MM.1S (cell line): ENCODE measurements at regions not wholly inside any gene's neighbourhood (a gene's known extent, or its start where the extent isn't known, plus 50 kb on each side); places are given as distances from the start of the nearest gene placed in this dataset.

Source experiments
- DNase-seq: peaks from one replicate; pipeline ENCODE4 v3.0.0-alpha.2; 2015
- H2AFZ ChIP-seq: fragments of 300-600 bp; sonication (generic); 2 replicates; pipeline ENCODE4 v1.6.0; 2016; ENCODE audit warnings: antibody characterized with exemption, low read length
- H3F3A ChIP-seq: fragments of 300-600 bp; sonication (generic); 2 replicates; pipeline ENCODE4 v1.6.1; 2016; ENCODE audit warnings: mild to moderate bottlenecking, antibody characterized with exemption, low read length, moderate library complexity, mixed read lengths; ENCODE audit not compliant: insufficient read depth
- H3K27ac ChIP-seq: fragments of 300-600 bp; sonication (generic); 2 replicates; pipeline ENCODE4 v1.5.1; 2016; ENCODE audit warnings: mild to moderate bottlenecking, low read length
- H3K27me3 ChIP-seq: fragments of 300-600 bp; sonication (generic); replicated peaks from 2 replicates; pipeline ENCODE4 v1.6.0; 2016; ENCODE audit warnings: low read length; ENCODE audit not compliant: insufficient read depth
- H3K36me3 ChIP-seq: fragments of 300-600 bp; sonication (generic); replicated peaks from 2 replicates; pipeline ENCODE4 v1.6.1; 2016; ENCODE audit warnings: mild to moderate bottlenecking, low read length, mixed read lengths; ENCODE audit not compliant: insufficient read depth
- H3K4me1 ChIP-seq: fragments of 300-600 bp; sonication (generic); 2 replicates; pipeline ENCODE4 v1.6.1; 2016; ENCODE audit warnings: low read length, mixed read lengths
- H3K4me2 ChIP-seq: fragments of 300-600 bp; sonication (generic); 2 replicates; pipeline ENCODE4 v1.6.0; 2016; ENCODE audit warnings: low read depth, low read length
- H3K4me3 ChIP-seq: fragments of 300-600 bp; sonication (generic); 2 replicates; pipeline ENCODE4 v1.5.1; 2016; ENCODE audit warnings: low read length, mixed read lengths
- H3K79me2 ChIP-seq: fragments of 300-600 bp; sonication (generic); 2 replicates; pipeline ENCODE4 v1.6.1; 2016; ENCODE audit warnings: mixed run types, low read length, mixed read lengths
- H3K9ac ChIP-seq: fragments of 300-600 bp; sonication (generic); 2 replicates; pipeline ENCODE4 v1.6.1; 2016; ENCODE audit warnings: low read length, mixed read lengths
- H3K9me2 ChIP-seq: fragments of 300-600 bp; sonication (generic); replicated peaks from 2 replicates; pipeline ENCODE4 v1.6.1; 2016; ENCODE audit warnings: mild to moderate bottlenecking, low read length, mixed read lengths; ENCODE audit not compliant: insufficient read depth
- H3K9me3 ChIP-seq: fragments of 300-600 bp; sonication (generic); replicated peaks from 2 replicates; pipeline ENCODE4 v1.6.1; 2016; ENCODE audit warnings: mild to moderate bottlenecking, low read length, mixed read lengths; ENCODE audit not compliant: insufficient read depth
- H4K20me1 ChIP-seq: fragments of 300-600 bp; sonication (generic); 2 replicates; pipeline ENCODE4 v1.6.1; 2016; ENCODE audit warnings: mild to moderate bottlenecking, low read length, moderate library complexity, mixed read lengths; ENCODE audit not compliant: insufficient read depth
- CTCF ChIP-seq: fragments of 300-600 bp; sonication (generic); IDR thresholded peaks from 2 replicates; pipeline ENCODE4 v1.5.1; 2016; ENCODE audit warnings: antibody characterized with exemption, low read length, mixed read lengths
- EZH2 ChIP-seq: fragments of 300-600 bp; sonication (generic); optimal IDR thresholded peaks from 2 replicates; pipeline ENCODE3; 2017; ENCODE audit warnings: low read depth, mild to moderate bottlenecking, antibody characterized with exemption, low read length, mixed read lengths
- EZH2phosphoT487 ChIP-seq: fragments of 300-600 bp; sonication (generic); IDR thresholded peaks from 2 replicates; pipeline ENCODE4 v1.6.1; 2018; ENCODE audit warnings: antibody characterized with exemption, low read length

DNA sequence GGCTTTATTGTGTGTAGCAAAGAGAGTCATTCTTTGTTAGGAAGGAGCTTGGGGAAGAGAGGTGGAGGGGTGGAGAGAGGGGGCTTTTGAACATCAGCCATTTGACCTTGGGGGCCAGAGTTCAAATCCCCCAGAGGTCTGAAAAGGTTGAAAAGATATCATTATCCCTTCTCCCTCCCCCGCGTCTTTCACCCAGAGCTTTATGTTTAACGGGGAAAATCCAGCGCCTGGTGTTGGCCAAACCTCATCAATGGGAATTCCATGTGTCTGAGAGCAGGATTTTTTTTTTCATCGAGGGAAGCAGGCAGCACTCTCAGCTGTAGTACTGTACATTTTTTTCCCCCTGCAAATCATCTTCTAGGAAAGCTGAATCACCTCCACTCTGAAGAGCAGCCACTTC is 122.4 kb upstream of the HSD17B12 start:
- TF ChIP-seq EZH2: no peak
- no peak for TF ChIP-seq EZH2phosphoT487
- TF ChIP-seq CTCF: no peak
- H4K20me1 ChIP-seq: no peaks in the 10 kb centered on the region
- H3K27ac ChIP-seq: no peak overlapping the region
- H3K4me3 ChIP-seq: no peak overlapping the region
- H3F3A ChIP-seq: no peaks in the 10 kb centered on the region
- H3K9me2 ChIP-seq: no peaks in the 10 kb centered on the region
- no peak for DNase-seq
- H3K4me1 ChIP-seq: no peaks in the 10 kb centered on the region
- H3K79me2 ChIP-seq: no peaks in the 10 kb centered on the region
- no peaks in the 10 kb centered on the region for H3K27me3 ChIP-seq
- no peaks in the 10 kb centered on the region for H3K36me3 ChIP-seq
- H3K4me2 ChIP-seq: no peak overlapping the region
- no peak overlapping the region for H2AFZ ChIP-seq
- no peak overlapping the region for H3K9ac ChIP-seq
- H3K9me3 ChIP-seq: no peaks in the 10 kb centered on the region

DNA sequence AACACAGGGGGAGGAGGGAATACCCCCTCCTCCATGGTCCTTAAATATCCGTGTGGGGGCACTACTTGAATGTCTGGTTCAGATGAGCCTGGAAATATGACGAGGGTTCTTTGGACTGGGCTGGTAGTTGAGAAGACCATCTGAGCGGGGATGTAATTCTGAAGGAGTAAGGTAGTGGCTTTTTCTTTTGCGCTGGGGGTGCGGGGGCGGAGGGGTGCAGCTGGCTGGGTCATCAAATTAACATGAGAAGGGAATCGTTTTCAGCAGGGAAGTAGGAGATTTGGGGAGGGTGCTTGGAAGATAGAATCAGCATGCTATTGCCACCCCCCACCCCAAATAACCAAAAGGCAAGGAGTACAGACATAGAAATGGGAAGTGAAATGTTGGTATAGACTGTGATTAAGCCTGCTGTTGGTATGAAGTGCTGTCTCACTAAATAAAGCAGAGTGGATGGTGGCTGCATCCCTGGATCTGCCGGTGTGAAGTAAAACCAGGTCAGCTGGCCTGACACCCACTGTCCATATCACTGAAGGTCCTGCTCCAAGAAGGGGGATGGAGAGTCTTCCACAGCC is 121.9 kb upstream of the HSD17B12 start:
- DNase-seq: no peak
- no peaks in the 10 kb centered on the region for H3K79me2 ChIP-seq
- TF ChIP-seq EZH2phosphoT487: no peak
- TF ChIP-seq EZH2: no peak
- no peak for TF ChIP-seq CTCF
- no peak overlapping the region for H3K27ac ChIP-seq
- H4K20me1 ChIP-seq: no peaks in the 10 kb centered on the region
- no peaks in the 10 kb centered on the region for H3F3A ChIP-seq
- H3K36me3 ChIP-seq: no peaks in the 10 kb centered on the region
- no peaks in the 10 kb centered on the region for H3K9me3 ChIP-seq
- H3K4me1 ChIP-seq: no peaks in the 10 kb centered on the region
- no peaks in the 10 kb centered on the region for H3K9me2 ChIP-seq
- no peak overlapping the region for H3K4me2 ChIP-seq
- no peak overlapping the region for H3K9ac ChIP-seq
- H3K27me3 ChIP-seq: no peaks in the 10 kb centered on the region
- H2AFZ ChIP-seq: no peak overlapping the region
- no peak overlapping the region for H3K4me3 ChIP-seq

GRCh38 chr11:43561832-43562231 is 118.7 kb upstream of the HSD17B12 start:
- Histone ChIP-seq H3K36me3 (no peaks in the 10 kb centered on the region), H3K27me3 (no peaks in the 10 kb centered on the region)

More at GRCh38 chr11:43561832-43562231, 118.7 kb upstream of the HSD17B12 start:
- Histone ChIP-seq H3K4me3 (no peak overlapping the region), H3F3A (no peaks in the 10 kb centered on the region), H4K20me1 (no peaks in the 10 kb centered on the region), H3K4me2 (no peak overlapping the region), H3K9me2 (no peaks in the 10 kb centered on the region), H3K27ac (no peak overlapping the region), H2AFZ (no peak overlapping the region), H3K4me1 (no peaks in the 10 kb centered on the region), H3K9me3 (no peaks in the 10 kb centered on the region), H3K9ac (no peak overlapping the region), H3K79me2 (no peaks in the 10 kb centered on the region)
- no peak for TF ChIP-seq EZH2
- TF ChIP-seq EZH2phosphoT487: no peak
- TF ChIP-seq CTCF: no peak
- DNase-seq: no peak
